ENCODE measurements at regions not wholly inside any gene's neighbourhood (a gene's known extent, or its start where the extent isn't known, plus 50 kb on each side); places are given as distances from the start of the nearest gene placed in this dataset.

GRCh38 chr13:85543144-85543543 lies 256.1 kb downstream of the SLITRK6 start:
- TF ChIP-seq CTCF (conservative IDR thresholded peaks at IDR 0.05; ENCODE audit: low read depth, low read length): no peak
- TF ChIP-seq EZH2 (IDR thresholded peaks at IDR 0.05; ENCODE audit: borderline replicate concordance, low read depth, low read length, poor library complexity, severe bottlenecking): no peak
